Islet of Langerhans (tissue), 1 donor: ENCODE measurements at regions not wholly inside any gene's neighbourhood (a gene's known extent, or its start where the extent isn't known, plus 50 kb on each side); places are given as distances from the start of the nearest gene placed in this dataset.
"Not testable (repeated sequence)": the region's sequence is repeated elsewhere in the genome, so short reads cannot be mapped to it uniquely, and the experiment has no call there.

ENCODE experiments used
- FAIRE-seq: peaks from one replicate; lab custom pipeline; 2011; peaks lifted over from hg19 to GRCh38; lab: Jason Lieb, UNC

GRCh38 chr3:40753291-40753770 lies 228.6 kb downstream of the ZNF621 start:
- no peak for FAIRE-seq

DNA sequence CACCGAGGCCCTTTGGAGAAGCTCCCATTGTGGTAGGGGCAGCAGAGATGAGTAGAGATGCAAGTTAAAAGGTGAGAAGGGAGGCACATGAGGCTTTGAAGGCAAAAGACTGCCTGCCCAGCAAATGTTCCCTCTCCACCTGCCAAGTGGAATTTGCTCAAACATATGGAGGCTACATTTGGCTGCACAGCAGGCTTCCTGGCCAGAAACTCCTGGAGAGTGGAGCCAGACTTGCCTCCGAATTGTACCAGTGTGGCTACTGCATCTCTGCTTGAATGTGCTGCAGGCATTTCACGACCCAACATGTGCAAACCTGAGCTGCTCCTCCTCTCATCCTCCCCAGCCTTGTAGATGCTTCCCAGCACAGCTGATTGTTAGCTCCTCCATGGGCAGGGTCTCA lies 229.2 kb downstream of the ZNF621 start:
- no peak for FAIRE-seq

DNA sequence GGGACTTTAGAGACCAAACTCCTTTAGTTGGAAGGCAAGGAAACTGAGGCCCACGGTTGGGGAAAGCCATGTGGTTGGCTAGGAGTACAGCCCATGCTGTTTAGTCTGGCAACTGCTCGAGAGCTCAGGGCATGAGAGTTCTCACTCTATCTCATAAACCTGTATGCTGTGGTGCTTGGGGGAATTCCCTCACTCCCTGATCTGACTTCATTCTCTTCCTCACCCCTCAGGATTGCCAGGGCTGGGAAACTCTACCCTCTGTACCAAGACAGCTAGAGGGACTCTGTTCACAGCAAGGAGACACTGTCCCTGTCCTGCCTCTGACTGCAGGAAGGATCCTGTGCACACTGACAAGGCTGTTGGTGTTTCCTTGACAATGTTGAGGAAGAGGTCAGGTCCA lies 230.2 kb downstream of the ZNF621 start:
- FAIRE-seq = no peak

DNA sequence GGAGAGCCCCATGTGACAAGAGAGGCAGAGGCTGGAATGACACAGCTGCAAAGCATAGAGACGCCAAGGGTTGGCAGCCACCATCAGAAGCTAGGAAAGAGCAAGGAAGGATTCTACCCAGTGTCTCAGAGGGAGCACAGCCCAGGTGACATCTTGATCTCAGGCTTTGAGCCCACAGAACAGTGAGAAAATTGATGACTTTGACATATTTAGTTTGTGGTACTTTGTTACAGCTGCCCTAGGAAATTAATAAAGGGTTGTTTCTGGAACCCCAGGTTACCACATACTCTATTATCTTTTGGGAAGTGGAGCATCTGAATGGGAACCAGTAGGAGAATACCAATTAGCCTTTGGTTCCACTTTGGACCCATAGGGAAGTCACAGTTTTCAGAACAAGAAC lies 231.7 kb downstream of the ZNF621 start:
- FAIRE-seq = no peak

DNA sequence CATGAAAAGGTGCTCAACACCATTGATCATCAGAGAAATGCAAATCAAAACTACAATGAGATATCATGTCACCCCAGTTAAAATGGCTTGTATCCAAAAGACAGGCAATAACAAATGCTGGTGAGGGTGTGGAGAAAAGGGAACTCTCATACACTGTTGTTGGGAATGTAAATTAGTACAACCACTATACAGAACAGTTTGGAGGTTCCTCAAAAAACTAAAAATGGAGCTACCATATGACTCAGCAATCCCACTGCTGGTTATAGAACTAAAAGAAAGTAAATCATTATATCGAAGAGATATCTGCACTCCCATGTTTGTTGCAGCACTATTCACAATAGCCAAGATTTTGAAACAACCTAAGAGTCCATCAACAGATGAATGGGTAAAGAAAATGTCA lies 238.0 kb downstream of the ZNF621 start:
- FAIRE-seq = not testable (repeated sequence)

DNA sequence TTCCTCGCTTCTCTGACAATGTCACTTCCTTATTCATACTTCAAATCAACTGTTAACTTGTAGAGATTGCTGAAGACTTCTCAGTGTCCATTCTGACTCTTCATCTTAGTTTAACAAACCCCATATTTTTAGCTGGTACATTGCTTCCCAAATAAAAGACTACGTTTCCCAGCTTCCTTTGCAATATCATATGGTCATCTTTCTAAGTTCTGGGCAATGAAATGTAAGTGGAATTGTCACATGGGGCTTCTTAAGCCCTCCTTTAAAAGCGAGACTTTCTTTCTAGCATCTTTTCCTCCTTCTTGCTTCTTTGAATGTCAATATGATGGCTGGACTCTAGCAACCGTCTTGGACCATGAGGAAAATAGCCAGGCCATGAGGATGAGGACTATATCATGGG lies 239.0 kb downstream of the ZNF621 start:
- no peak for FAIRE-seq

DNA sequence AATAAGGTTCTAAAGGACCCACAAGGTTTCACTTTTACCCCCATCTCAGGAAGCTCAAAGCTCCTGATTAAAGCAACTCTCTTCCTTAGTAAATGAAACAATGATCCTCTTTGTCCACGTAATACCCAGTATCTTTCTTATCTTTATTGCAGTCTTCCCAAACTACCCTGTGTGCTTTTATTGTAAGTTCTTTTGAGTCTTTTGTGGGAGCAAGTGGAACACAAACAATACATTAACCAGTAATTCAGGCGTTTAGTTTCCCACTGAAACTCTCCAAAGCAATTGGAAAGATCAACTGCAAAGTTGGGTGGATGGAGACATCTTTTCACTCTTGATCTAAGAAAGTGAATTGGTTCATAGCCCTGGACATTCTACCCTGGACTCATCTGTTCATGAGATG lies 240.0 kb downstream of the ZNF621 start:
- FAIRE-seq = no peak

DNA sequence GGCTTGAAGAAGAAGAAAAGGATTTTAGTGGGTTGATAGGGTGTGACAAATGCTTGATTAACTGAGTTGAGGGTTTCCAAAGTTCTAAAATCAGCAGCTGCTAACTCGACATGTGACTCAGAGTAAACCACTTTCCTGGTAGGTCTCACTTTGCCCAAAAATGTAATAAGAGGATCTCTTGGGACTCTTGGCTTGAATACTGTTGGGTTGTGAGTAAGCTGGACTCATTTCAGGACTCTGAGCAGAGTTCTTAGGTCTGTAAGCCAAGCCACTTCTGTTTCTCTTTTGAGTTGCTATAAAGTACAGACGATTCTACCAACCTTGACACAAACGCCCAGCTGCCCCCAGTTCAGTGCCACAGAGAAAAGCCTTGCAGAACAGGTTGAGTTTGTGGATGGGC lies 241.1 kb downstream of the ZNF621 start:
- FAIRE-seq = no peak

DNA sequence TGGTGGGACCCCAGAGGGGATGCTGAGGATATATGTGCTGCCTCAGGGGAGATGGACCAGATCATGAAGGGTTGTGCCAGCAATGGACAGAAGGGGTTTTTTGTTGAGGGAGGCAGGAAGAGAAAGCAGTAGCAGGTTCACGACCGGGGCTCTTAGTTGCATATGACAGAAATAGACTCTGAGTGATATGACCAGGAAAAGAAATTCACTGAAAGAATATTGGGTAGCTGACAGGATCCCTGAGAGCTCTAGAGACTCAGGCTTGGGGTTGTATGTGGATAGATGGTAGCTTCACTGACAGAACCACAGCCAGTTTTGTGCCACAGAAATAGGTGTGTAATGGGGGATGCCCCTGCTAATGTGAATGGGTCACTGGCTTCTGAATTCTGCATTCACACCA lies 241.6 kb downstream of the ZNF621 start:
- FAIRE-seq = no peak

DNA sequence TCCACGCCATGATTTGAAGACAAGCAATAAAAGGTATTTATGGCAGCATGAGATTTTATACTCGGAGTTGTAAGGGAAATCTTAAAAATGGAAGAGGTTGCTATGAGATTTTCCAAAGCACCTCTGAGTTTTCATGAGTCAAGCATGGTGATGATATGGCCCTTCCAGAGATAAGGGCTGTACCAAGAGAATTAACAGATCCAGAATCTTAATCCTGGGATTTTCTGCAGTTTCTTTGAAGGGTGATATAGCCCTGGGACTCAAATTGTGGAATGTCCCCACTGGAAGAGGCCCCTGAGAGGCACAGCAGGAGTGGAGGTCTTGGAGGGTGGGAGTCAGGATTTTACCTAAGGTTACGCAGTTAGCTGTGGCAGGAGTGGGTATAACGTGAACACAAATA lies 243.3 kb downstream of the ZNF621 start:
- FAIRE-seq = no peak

- no peak for FAIRE-seq
These were observed 243.8 kb downstream of the ZNF621 start for GRCh38 chr3:40768536-40768935.

GRCh38 chr3:40770061-40770460 lies 245.3 kb downstream of the ZNF621 start:
- FAIRE-seq = no peak

DNA sequence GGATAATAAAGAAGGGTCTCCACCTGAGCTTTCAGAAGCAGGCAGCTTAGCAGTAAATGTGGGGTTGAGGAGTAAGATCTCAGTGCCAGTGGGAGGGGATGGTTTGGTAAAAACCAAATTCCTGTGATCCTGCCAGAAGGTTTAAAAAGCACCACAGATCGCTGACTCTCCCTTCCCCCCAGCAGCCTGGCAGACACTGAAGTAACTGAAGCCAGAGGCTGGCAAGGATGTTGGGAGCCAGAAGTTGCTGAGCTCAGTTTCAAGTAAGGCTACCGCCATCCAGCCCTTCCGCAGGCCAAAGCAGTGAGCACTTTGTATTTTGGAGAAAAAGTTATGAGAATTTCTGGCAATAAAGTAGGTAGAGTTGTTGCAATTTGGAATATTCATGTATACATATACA lies 246.4 kb downstream of the ZNF621 start:
- FAIRE-seq = no peak

DNA sequence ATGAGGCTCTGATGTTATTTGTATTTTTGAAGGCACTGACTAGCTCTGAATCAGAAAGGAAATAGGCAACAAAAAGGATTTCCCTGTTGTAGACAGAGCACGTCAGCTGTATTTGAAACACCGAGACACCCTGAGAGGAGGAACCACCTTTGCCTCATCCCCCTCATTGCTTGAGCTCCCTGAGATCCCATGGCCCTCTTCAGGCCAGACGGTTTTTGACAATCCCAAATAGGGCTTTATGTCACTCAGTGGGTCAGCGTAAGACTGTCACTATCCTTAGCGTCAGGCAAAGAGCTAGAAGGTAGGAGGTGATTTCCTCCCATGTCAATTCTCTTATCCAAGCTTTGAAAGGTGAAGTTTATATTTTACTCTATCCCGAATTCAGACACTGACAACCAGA lies 254.3 kb downstream of the ZNF621 start:
- FAIRE-seq = no peak

GRCh38 chr3:40780291-40780924 lies 255.6 kb downstream of the ZNF621 start:
- FAIRE-seq = no peak

- FAIRE-seq = no peak
These were observed 256.2 kb downstream of the ZNF621 start for GRCh38 chr3:40780925-40781406.

- no peak for FAIRE-seq
These were observed 257.5 kb downstream of the ZNF621 start for GRCh38 chr3:40782111-40782721.

DNA sequence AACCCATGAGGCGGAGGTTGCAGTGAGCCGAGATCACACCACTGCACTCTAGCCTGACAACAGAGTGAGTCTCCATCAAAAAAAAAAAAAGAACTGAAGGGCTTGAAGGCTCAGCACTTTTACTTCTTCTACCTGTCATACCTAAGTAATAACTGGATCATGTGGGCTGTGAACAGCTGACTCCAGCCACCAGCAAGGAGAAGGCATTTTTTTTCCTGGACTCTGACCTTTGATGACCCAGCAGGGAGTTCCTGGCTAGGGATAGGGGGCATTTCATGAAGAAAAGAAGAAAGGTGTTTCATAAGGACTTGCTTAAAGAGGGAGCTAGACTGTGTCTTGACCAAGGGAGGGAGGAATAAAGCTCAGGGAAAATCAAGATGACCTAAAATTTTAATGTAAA lies 266.0 kb downstream of the ZNF621 start:
- no peak for FAIRE-seq

- no peak for FAIRE-seq
These were observed 269.0 kb downstream of the ZNF621 start for GRCh38 chr3:40793730-40794129.

DNA sequence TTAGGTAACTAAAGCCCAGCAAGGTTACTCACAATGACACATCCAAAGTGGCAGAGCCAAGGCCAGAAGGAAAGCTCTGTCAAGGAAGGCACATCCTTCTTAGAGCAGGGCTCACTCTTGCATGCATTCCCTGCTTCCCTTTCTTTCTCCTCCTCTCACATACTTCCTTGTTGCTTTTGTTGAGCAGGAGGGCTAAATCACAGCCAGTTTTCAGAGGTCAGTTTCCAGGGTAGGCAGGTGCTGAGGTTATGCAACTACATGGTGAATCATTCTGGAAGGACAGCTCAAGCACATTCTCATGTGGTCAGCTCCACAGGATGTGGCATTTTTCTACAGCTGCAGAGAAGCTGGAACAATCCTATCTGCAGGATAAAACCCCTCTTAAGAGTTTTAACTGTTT lies 275.6 kb downstream of the ZNF621 start:
- no peak for FAIRE-seq

DNA sequence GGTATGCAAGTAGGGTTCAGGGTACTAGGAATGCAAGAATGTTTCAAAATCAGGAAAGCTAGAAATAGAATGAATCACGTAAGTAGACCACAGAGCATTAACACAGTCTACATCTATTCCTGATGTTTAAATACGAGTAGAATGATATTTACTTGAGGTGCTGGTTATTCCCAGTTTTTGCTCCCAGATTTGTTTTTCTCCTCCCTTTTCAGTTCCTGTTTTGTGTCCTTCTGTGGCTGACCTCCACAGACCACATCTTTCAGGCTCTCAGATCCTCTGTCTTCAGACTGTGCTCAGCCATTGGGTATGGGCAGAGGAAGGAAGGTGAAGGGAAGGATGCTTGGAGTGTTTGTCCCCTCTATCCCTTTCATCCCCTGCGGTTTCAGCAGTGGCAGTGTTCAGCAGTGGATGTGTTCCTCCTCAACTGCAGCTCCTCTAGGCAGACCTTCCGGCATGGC lies 276.6 kb downstream of the ZNF621 start:
- FAIRE-seq = no peak

- no peak for FAIRE-seq
These were observed 278.6 kb downstream of the ZNF621 start for GRCh38 chr3:40803311-40803710.

DNA sequence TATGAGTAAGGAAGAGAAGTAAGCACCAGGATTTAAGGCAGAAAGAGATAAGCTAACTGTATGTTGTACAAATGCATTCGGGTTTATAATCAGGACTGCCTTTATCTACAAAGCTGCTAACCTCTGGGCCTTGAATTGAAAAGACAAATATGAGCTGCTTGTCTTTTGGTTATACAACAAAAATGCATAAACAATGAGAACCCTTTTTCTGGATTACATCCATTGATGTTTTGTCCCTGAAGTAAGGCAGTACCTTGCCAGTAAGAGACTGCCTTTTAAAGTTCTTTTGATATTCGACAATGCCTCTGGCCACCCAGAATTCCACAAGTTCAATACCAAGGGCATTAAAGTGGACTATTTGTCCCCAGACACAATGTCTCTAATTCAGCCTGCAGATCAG lies 280.7 kb downstream of the ZNF621 start:
- FAIRE-seq = no peak

- FAIRE-seq = no peak
These were observed 286.1 kb downstream of the ZNF621 start for GRCh38 chr3:40810813-40811212.
